VCaP (cell line): ENCODE measurements at regions not wholly inside any gene's neighbourhood (a gene's known extent, or its start where the extent isn't known, plus 50 kb on each side); places are given as distances from the start of the nearest gene placed in this dataset.

Source experiments
- H3K27ac ChIP-seq: fragments of 450-650 bp; 2 replicates; pipeline ENCODE4 v1.5.1; 2017
- TF ChIP-seq, protein P1 (sequence below): fragments of 450-650 bp; conservative IDR thresholded peaks from 2 replicates; pipeline ENCODE4 v1.5.1; 2017; ENCODE audit warnings: mild to moderate bottlenecking, moderate library complexity

GRCh38 chr1:96510911-96511310 is 210.7 kb upstream of the PTBP2 start:
- H3K27ac ChIP-seq = peak overlapping the region; percentile 59
- TF ChIP-seq, protein P1, sequence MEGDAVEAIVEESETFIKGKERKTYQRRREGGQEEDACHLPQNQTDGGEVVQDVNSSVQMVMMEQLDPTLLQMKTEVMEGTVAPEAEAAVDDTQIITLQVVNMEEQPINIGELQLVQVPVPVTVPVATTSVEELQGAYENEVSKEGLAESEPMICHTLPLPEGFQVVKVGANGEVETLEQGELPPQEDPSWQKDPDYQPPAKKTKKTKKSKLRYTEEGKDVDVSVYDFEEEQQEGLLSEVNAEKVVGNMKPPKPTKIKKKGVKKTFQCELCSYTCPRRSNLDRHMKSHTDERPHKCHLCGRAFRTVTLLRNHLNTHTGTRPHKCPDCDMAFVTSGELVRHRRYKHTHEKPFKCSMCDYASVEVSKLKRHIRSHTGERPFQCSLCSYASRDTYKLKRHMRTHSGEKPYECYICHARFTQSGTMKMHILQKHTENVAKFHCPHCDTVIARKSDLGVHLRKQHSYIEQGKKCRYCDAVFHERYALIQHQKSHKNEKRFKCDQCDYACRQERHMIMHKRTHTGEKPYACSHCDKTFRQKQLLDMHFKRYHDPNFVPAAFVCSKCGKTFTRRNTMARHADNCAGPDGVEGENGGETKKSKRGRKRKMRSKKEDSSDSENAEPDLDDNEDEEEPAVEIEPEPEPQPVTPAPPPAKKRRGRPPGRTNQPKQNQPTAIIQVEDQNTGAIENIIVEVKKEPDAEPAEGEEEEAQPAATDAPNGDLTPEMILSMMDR = no peak

- TF ChIP-seq, protein P1 = no peak
- no peak overlapping the region for H3K27ac ChIP-seq
Measured at GRCh38 chr1:96513136-96513535, 208.4 kb upstream of the PTBP2 start.

- H3K27ac ChIP-seq = no peak overlapping the region
- TF ChIP-seq, protein P1 = no peak
Measured at GRCh38 chr1:96515430-96515829, 206.2 kb upstream of the PTBP2 start.

GRCh38 chr1:96515925-96516324 is 205.7 kb upstream of the PTBP2 start:
- TF ChIP-seq, protein P1 = no peak
- H3K27ac ChIP-seq = no peak overlapping the region

DNA sequence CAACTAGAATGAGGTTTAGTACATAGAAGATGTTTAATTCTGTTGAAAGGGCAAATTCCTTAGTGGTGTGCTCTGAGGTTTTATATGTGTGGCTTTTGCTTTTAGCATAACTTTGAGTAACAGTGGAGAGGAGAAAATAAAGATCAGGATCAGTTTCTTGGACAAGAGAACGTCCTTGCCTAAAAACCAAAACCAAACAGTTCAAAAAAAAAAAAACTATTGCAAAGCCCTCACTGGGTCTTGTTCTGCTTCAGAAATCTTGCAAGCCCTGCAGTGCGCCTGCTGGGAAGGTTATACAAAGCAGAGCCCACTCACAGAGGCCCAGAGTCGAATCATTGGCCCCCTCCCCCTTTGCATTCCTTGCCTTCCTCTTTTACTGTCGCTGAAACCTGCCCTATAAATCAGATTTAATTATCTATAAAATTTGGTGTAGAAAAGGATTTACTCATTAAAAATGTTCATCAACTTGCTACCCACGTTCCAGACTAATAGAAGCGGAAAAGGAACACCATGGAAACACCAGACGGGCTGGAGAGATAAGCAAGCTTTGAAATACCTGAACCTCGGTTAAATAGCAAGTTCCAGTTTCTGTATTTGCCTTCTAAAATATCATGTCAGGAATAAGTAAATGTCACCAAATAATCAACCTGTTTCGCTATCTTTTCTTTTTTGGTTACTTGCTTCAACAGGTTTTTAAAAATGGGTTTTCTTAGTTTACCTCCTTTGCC is 201.6 kb upstream of the PTBP2 start:
- TF ChIP-seq, protein P1 = no peak
- H3K27ac ChIP-seq = peak overlapping the region; percentile 21; the same call in 1 of the 2 replicates

DNA sequence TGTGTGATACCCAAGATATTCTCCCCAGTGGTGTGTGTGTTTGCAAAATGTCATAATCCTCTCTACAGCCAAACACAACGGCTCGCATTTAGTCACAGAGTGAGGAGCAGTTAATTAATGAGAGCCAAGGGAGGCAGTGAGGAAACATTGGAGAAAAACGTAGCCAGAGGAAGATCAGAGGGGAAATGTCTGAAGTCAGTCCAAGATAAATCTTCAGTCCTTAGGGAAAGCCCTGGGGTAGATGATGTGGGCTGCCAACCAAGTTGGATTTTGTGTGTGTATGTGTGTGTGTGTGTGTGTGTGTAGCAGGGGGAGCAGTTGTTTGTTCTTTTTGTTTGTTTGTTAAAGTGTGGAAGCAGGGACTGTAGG is 201.0 kb upstream of the PTBP2 start:
- TF ChIP-seq, protein P1 = no peak
- H3K27ac ChIP-seq = peak overlapping the region; percentile 21; the same call in 1 of the 2 replicates

GRCh38 chr1:96521010-96521409 is 200.6 kb upstream of the PTBP2 start:
- peak overlapping the region; percentile 21; the same call in 1 of the 2 replicates for H3K27ac ChIP-seq

More at GRCh38 chr1:96521010-96521409, 200.6 kb upstream of the PTBP2 start:
- TF ChIP-seq, protein P1 = no peak
